GM12872 (cell line): ENCODE measurements at regions not wholly inside any gene's neighbourhood (a gene's known extent, or its start where the extent isn't known, plus 50 kb on each side); places are given as distances from the start of the nearest gene placed in this dataset.

Source experiments
- TF ChIP-seq, protein P1 (sequence below): IDR thresholded peaks from 3 replicates; pipeline ENCODE4 v1.5.1; 2011; ENCODE audit warnings: low read depth, mild to moderate bottlenecking, low read length, moderate library complexity; ENCODE audit not compliant: insufficient read depth

DNA sequence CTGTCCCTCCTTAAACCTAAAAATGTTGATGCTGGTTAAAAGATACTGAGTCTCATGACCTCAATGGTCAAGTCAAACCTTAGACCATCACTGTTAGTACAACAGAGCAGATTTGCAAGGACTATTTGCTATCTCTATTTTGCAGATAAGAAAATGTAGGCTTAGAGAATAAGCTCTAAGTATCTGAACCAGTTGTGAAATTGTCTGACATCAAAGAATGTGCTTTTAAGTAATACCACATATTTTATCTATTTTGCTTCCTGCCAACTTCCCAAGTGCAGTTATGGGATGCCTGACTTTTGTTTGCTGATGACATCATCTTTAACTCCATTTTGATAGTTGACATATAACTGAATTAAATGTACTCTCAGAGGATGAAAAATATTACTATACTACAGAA, 83.6 kb upstream of the TMEM106B start:
- TF ChIP-seq, protein P1, sequence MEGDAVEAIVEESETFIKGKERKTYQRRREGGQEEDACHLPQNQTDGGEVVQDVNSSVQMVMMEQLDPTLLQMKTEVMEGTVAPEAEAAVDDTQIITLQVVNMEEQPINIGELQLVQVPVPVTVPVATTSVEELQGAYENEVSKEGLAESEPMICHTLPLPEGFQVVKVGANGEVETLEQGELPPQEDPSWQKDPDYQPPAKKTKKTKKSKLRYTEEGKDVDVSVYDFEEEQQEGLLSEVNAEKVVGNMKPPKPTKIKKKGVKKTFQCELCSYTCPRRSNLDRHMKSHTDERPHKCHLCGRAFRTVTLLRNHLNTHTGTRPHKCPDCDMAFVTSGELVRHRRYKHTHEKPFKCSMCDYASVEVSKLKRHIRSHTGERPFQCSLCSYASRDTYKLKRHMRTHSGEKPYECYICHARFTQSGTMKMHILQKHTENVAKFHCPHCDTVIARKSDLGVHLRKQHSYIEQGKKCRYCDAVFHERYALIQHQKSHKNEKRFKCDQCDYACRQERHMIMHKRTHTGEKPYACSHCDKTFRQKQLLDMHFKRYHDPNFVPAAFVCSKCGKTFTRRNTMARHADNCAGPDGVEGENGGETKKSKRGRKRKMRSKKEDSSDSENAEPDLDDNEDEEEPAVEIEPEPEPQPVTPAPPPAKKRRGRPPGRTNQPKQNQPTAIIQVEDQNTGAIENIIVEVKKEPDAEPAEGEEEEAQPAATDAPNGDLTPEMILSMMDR, result no peak

DNA sequence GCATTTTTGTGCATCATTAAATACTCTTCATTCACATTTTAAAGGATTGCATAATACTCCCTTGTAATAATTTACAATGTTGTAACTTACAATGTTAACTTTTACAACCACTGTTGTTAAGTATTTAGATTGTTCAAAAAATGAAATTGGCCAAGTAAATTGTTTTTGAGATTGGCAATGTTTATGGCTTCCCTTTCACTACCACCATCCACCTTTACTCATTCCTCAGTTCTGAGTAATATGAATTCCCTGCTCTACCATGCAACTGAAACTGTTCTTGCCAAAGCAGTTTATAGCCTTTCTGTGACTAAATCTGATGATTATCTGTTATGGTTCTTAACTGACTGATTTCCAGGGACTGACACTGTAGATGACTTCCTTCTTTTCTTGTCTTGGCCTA, 80.5 kb upstream of the TMEM106B start:
- TF ChIP-seq, protein P1, result no peak

DNA sequence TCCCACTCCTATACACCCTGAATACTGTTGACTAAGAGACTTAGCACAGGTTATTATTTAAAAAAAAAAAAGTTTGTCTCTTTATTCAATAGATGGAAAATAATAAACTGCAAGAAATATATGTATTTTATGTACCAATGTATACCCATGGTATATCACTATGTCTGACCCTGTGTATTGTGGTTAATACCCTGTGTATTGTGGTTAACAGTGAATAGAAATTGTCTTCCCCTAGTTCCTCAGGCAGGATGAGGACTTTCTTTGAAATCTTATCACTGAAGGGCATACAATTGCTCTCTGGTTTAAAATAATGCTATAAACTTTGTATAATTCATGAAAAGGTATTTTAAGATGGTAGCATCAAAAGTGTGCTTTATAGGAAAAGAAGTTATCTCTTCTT, 80.0 kb upstream of the TMEM106B start:
- TF ChIP-seq, protein P1, result no peak

DNA sequence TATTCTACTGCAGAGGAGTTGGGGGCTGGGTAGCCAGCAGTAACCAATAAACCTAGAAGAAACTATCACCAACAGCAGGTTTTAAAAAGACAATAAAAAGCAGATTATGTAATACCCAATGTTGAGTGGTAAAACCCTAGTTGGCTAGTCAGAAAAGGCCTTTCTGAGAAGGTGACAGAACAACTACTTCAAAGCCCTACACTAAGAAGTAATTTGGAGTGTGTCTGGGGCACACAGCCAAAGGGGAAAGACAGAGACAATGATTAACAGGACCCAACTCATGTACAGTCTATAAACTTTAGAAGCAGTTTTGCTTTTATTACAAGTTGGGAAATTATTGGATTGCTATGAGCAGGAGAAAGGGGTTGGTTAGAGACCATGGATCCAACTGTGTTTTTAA, 77.2 kb upstream of the TMEM106B start:
- TF ChIP-seq, protein P1, result no peak

DNA sequence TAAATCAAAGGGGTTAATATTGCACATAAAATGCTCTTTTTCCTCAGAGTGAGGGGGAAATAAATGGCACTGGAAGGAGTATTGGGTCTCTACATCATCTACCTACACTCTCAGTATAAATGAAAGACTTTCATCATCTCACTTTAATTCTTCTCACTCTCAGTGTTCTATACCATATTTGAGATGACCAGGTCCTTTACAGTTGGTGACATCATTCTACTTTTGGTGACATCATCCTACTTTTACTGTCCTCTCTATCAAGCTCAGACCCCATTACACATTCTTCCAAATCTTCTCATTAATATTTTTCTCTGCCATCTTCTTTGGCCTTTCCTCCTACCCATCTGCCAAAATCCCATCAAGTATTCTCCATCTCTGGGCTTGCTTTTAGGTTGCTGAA, 74.6 kb upstream of the TMEM106B start:
- TF ChIP-seq, protein P1, result no peak

DNA sequence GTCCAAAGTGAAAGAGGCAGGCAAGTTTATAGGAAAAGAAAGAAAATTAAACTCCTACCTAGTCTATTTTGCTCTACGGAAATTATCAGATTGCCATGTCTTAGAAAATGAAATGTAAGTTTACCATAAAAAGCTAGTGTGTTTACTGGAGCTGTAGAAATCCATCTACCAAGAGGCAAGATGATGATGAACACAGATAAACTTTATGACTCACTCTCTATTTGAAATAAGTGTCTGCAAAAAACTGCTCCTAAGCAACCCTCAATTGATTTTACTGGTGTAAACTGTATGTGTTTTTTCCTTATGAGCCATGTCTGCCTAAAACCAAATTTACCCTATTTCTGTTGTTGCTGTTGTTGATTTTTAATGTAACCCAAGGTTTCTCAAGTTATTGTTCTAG, 73.8 kb upstream of the TMEM106B start:
- TF ChIP-seq, protein P1, result no peak

DNA sequence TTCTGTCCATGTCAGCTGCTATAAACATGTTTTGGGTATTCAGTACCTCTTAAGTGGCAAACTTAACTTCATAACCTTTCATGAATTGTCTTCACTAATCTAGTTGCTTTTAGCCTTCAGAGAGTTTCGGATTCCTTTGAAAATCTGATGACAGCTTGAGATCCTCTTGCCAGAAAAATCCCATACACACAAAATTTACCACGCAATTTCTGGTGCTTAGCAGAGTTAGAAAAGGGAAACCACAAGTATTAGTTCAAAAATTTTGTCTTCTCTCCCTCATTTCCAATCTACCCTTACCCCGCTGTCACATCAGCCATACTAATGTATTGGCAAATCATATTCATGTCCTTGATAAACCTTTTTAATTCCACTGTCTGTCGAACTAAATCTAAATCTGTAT, 72.7 kb upstream of the TMEM106B start:
- TF ChIP-seq, protein P1, result no peak

DNA sequence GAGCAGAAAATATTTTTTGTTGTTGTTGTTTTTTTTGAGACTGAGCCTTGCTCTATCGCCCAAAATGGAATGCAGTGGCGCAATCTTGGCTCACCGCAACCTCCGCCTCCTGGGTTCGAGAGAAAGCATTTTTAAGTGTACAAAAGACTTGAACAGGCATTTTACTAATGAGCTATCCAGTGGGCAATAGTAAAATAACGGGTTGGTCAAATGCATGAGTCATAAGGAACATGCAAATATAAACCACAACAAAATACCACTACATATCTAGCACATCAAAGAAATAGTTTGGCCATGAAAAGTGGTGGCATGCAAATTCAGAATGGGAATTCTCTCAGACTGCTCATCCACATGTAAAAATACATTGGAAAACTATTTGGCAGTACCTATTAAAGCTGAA, 71.7 kb upstream of the TMEM106B start:
- TF ChIP-seq, protein P1, result no peak
